Peyer's patch (tissue), 4 donors: ENCODE measurements at regions not wholly inside any gene's neighbourhood (a gene's known extent, or its start where the extent isn't known, plus 50 kb on each side); places are given as distances from the start of the nearest gene placed in this dataset.
A peak's percentile ranks its signal among the peaks of the same experiment; 100 is the strongest.

Experiments used
- DNase-seq, 3 donors: peaks; one replicate each; pipeline ENCODE4 v3.0.0-alpha.2; 2017 to 2019
- H3K27ac ChIP-seq, 4 donors: fragments of 200-600 bp; sonication (generic); one replicate each; pipeline ENCODE4 v1.5.1; 2016 to 2019
- H3K27me3 ChIP-seq, 2 donors: fragments of 200-600 bp; sonication (generic); one replicate each; pipeline ENCODE4 v1.5.1; 2019
- H3K36me3 ChIP-seq, 3 donors: fragments of 200-600 bp; sonication (generic); one replicate each; pipeline ENCODE4 v1.5.1; 2016 to 2019
- H3K4me1 ChIP-seq, 4 donors: fragments of 200-600 bp; sonication (generic); one replicate each; pipeline ENCODE4 v1.5.1; 2016 to 2019
- H3K4me3 ChIP-seq, 4 donors: fragments of 200-600 bp; sonication (generic); 1 replicate in 3 of 4; 2 replicates in 1 of 4; pipeline ENCODE4 v1.5.1; 2016 to 2019; ENCODE audit warnings: mild to moderate bottlenecking in 1 of 4
- H3K9me3 ChIP-seq, 4 donors: fragments of 200-600 bp; sonication (generic); one replicate each; pipeline ENCODE4 v1.5.1; 2016 to 2019; ENCODE audit warnings: mild to moderate bottlenecking in 1 of 4
- CTCF ChIP-seq, 6 experiments: fragments of 450-650 bp in 4 of 6; fragments of 200-600 bp in 2 of 6; sonication (generic) in 1 of 6; IDR thresholded peaks; one replicate each; pipeline ENCODE4 v1.5.1; 2017 to 2019; ENCODE audit warnings: antibody characterized with exemption in 6 of 6, mild to moderate bottlenecking in 3 of 6, moderate library complexity in 1 of 6
- POLR2A ChIP-seq, 2 donors: fragments of 450-650 bp; IDR thresholded peaks; one replicate each; pipeline ENCODE4 v1.5.1; 2017; ENCODE audit warnings: antibody characterized with exemption in 2 of 2, mild to moderate bottlenecking in 2 of 2, moderate library complexity in 2 of 2

- Histone ChIP-seq H3K27ac (no peak overlapping the region), H3K9me3 (no peaks in the 10 kb centered on the region), H3K4me3 (no peak overlapping the region), H3K4me1 (no peaks in the 10 kb centered on the region), H3K36me3 (no peaks in the 10 kb centered on the region), H3K27me3 (no peaks in the 10 kb centered on the region)
- no peak for DNase-seq
- TF ChIP-seq POLR2A (IDR thresholded peaks at IDR 0.05) (no peak), CTCF (IDR thresholded peaks at IDR 0.05) (no peak)
Measured at GRCh38 chr1:17992800-17993199, 114.8 kb upstream of the IGSF21 start.

GRCh38 chr1:17994046-17994445 lies 113.6 kb upstream of the IGSF21 start:
- TF ChIP-seq POLR2A (IDR thresholded peaks at IDR 0.05) (no peak), CTCF (IDR thresholded peaks at IDR 0.05) (no peak)
- no peaks in the 10 kb centered on the region for H3K36me3 ChIP-seq
- no peaks in the 10 kb centered on the region for H3K27me3 ChIP-seq
- H3K9me3 ChIP-seq = no peaks in the 10 kb centered on the region
- H3K4me3 ChIP-seq = no peak overlapping the region
- H3K27ac ChIP-seq = no peak overlapping the region
- H3K4me1 ChIP-seq = no peaks in the 10 kb centered on the region
- DNase-seq = no peak

GRCh38 chr1:17995480-17995879 lies 112.1 kb upstream of the IGSF21 start:
- no peak for TF ChIP-seq CTCF (IDR thresholded peaks at IDR 0.05)
- TF ChIP-seq POLR2A (IDR thresholded peaks at IDR 0.05) = no peak
- Histone ChIP-seq H3K4me3 (no peak overlapping the region), H3K4me1 (no peaks in the 10 kb centered on the region), H3K36me3 (no peaks in the 10 kb centered on the region), H3K9me3 (no peaks in the 10 kb centered on the region), H3K27me3 (no peaks in the 10 kb centered on the region), H3K27ac (no peak overlapping the region)
- DNase-seq = no peak

- H3K36me3 ChIP-seq = no peaks in the 10 kb centered on the region
- H3K27ac ChIP-seq = no peak overlapping the region
- no peaks in the 10 kb centered on the region for H3K4me1 ChIP-seq
- H3K27me3 ChIP-seq = no peaks in the 10 kb centered on the region
- DNase-seq = no peak
- H3K4me3 ChIP-seq = no peak overlapping the region
- H3K9me3 ChIP-seq = no peaks in the 10 kb centered on the region
- no peak for TF ChIP-seq POLR2A (IDR thresholded peaks at IDR 0.05)
- no peak for TF ChIP-seq CTCF (IDR thresholded peaks at IDR 0.05)
Measured at GRCh38 chr1:17998889-17999288, 108.7 kb upstream of the IGSF21 start.

GRCh38 chr1:17999884-18000283 lies 107.7 kb upstream of the IGSF21 start:
- DNase-seq = peak in 1 of 3 donors; percentile 22
- no peak for TF ChIP-seq CTCF (IDR thresholded peaks at IDR 0.05)
- no peak for TF ChIP-seq POLR2A (IDR thresholded peaks at IDR 0.05)

GRCh38 chr1:18001725-18002124 lies 105.9 kb upstream of the IGSF21 start:
- H3K4me1 ChIP-seq = no peaks in the 10 kb centered on the region
- no peak for TF ChIP-seq POLR2A (IDR thresholded peaks at IDR 0.05)
- TF ChIP-seq CTCF (IDR thresholded peaks at IDR 0.05) = no peak
- H3K27me3 ChIP-seq = no peaks in the 10 kb centered on the region

More at GRCh38 chr1:17999884-18000283, 107.7 kb upstream of the IGSF21 start:
- no peak overlapping the region for H3K27ac ChIP-seq
- no peaks in the 10 kb centered on the region for H3K36me3 ChIP-seq
- H3K4me1 ChIP-seq = no peaks in the 10 kb centered on the region
- H3K9me3 ChIP-seq = no peaks in the 10 kb centered on the region
- H3K27me3 ChIP-seq = no peaks in the 10 kb centered on the region
- H3K4me3 ChIP-seq = no peak overlapping the region

More at GRCh38 chr1:18001725-18002124, 105.9 kb upstream of the IGSF21 start:
- Histone ChIP-seq H3K4me3 (no peak overlapping the region), H3K27ac (no peak overlapping the region), H3K36me3 (no peaks in the 10 kb centered on the region), H3K9me3 (no peaks in the 10 kb centered on the region)
- DNase-seq = no peak
